GM12878 (cell line): ENCODE measurements at regions not wholly inside any gene's neighbourhood (a gene's known extent, or its start where the extent isn't known, plus 50 kb on each side); places are given as distances from the start of the nearest gene placed in this dataset.

Experiments
- ATAC-seq: fragments of 200-7000 bp; cut with Tn5 transposase; 3 replicates; pipeline ENCODE4 v1.9.1; 2020; ENCODE audit warnings: mild to moderate bottlenecking, moderate library complexity
- BruUV-seq: library from RNA; stranded (reverse); fragments of 400-500 nt; replicated peaks from 2 replicates; lab custom pipeline; 2021; lab: Mats Ljungman, UMichigan
- CTCF ChIA-PET: fragments of 300-600 bp; sonication (Branson Sonifier 250); formaldehyde crosslinking; extraction: SDS; loops from one replicate; lab custom pipeline; 2021; ENCODE audit warnings: inconsistent platforms; lab: Yijun Ruan, JAX
- POLR2A ChIA-PET: fragments of 350-600 bp; formaldehyde crosslinking; extraction: SDS; loops from one replicate; lab custom pipeline; 2021; ENCODE audit warnings: inconsistent platforms; lab: Charles Lee
- RAD21 ChIA-PET: fragments of 300-600 bp; sonication (Branson Sonifier 250); formaldehyde crosslinking; loops from one replicate; lab custom pipeline; 2023; ENCODE audit warnings: antibody characterized with exemption; ENCODE audit not compliant: unreplicated experiment; lab: Charles Lee
- SMC1A ChIA-PET: fragments of 300-600 bp; sonication (Branson Sonifier 250); formaldehyde crosslinking; loops from one replicate; lab custom pipeline; 2023; ENCODE audit not compliant: unreplicated experiment, uncharacterized antibody; lab: Charles Lee
- DNase-seq: peaks from one replicate; pipeline ENCODE4 v3.0.0-alpha.2; 2011; ENCODE audit warnings: low read depth, low spot score
- FAIRE-seq: peaks from 3 replicates; lab custom pipeline; 2011; peaks lifted over from hg19 to GRCh38; lab: Jason Lieb, UNC
- H2AFZ ChIP-seq: 2 replicates; pipeline ENCODE4 v1.6.0; 2011; ENCODE audit warnings: low read depth, low read length, control low read depth; ENCODE audit not compliant: control insufficient read depth
- H3K27ac ChIP-seq: 2 replicates; pipeline ENCODE4 v1.5.1; 2011; ENCODE audit warnings: control low read depth; ENCODE audit not compliant: control insufficient read depth, insufficient read depth
- H3K27me3 ChIP-seq, 2 experiments: replicated peaks in 1 of 2; 2 replicates each; pipeline versions ENCODE4 v1.6.0 to v1.6.1; 2011; ENCODE audit warnings: low read length in 1 of 2; ENCODE audit not compliant: control insufficient read depth in 2 of 2, insufficient read depth in 2 of 2
- H3K36me3 ChIP-seq, 2 experiments: 2 replicates each; pipeline ENCODE4 v1.5.1; 2011; ENCODE audit warnings: low read length in 1 of 2; ENCODE audit not compliant: control insufficient read depth in 2 of 2, insufficient read depth in 2 of 2
- H3K4me1 ChIP-seq: 2 replicates; pipeline ENCODE4 v1.6.1; 2011; ENCODE audit warnings: mild to moderate bottlenecking, low read length, moderate library complexity, mixed read lengths; ENCODE audit not compliant: control insufficient read depth, insufficient read depth
- H3K4me2 ChIP-seq: 2 replicates; pipeline ENCODE4 v1.6.0; 2011; ENCODE audit warnings: control low read depth; ENCODE audit not compliant: control insufficient read depth, insufficient read depth
- H3K4me3 ChIP-seq: fragments of 200-600 bp; sonication (generic); 2 replicates; pipeline ENCODE4 v1.5.1; 2016
- H3K79me2 ChIP-seq: 2 replicates; pipeline ENCODE4 v1.6.0; 2011; ENCODE audit warnings: low read length; ENCODE audit not compliant: control insufficient read depth, insufficient read depth
- H3K9ac ChIP-seq: 2 replicates; pipeline ENCODE4 v1.8.0; 2011; ENCODE audit warnings: low read length, control low read depth, mixed read lengths; ENCODE audit not compliant: control insufficient read depth, insufficient read depth
- H3K9me3 ChIP-seq: replicated peaks from 3 replicates; pipeline ENCODE4 v1.5.1; 2011; ENCODE audit warnings: mild to moderate bottlenecking, low read length; ENCODE audit not compliant: control insufficient read depth, insufficient read depth
- H4K20me1 ChIP-seq: 2 replicates; pipeline ENCODE4 v1.6.0; 2011; ENCODE audit not compliant: control insufficient read depth, insufficient read depth
- ASH2L ChIP-seq: fragments of 300-600, 200-600 bp; sonication (generic); IDR thresholded peaks from 2 replicates; pipeline ENCODE4 v1.6.1; 2017; ENCODE audit warnings: low read depth, mild to moderate bottlenecking, borderline replicate concordance
- BRCA1 ChIP-seq: IDR thresholded peaks from 2 replicates; pipeline ENCODE4 v1.6.1; 2011; ENCODE audit warnings: low read depth, low read length, improper control_type of control experiment
- FOS ChIP-seq: IDR thresholded peaks from 3 replicates; pipeline ENCODE4 v1.6.1; 2011; ENCODE audit warnings: borderline replicate concordance; ENCODE audit not compliant: insufficient read length; ENCODE audit errors: extremely low read depth
- HDAC6 ChIP-seq: fragments of 200-600 bp; sonication (generic); IDR thresholded peaks from one replicate; pipeline ENCODE4 v1.8.0; 2017; ENCODE audit warnings: antibody characterized with exemption; ENCODE audit not compliant: unreplicated experiment
- JUNB ChIP-seq: IDR thresholded peaks from 2 replicates; pipeline ENCODE4 v1.6.1; 2016; ENCODE audit warnings: antibody characterized with exemption, mild to moderate bottlenecking
- MEF2B ChIP-seq: fragments of 450-650 bp; IDR thresholded peaks from 2 replicates; pipeline ENCODE4 v1.6.1; 2018; ENCODE audit warnings: mild to moderate bottlenecking, moderate library complexity; ENCODE audit not compliant: partially characterized antibody, poor library complexity, severe bottlenecking
- RFX5 ChIP-seq: IDR thresholded peaks from 2 replicates; pipeline ENCODE4 v1.6.1; 2011; ENCODE audit warnings: low read depth, low read length, improper control_type of control experiment
- TCF7 ChIP-seq: IDR thresholded peaks from 2 replicates; pipeline ENCODE4 v1.6.1; 2014; ENCODE audit warnings: antibody characterized with exemption, borderline replicate concordance
- ZNF24 ChIP-seq: fragments of 450-650 bp; IDR thresholded peaks from 2 replicates; pipeline ENCODE4 v1.6.1; 2017; ENCODE audit warnings: antibody characterized with exemption, mild to moderate bottlenecking
- WGBS: methylation state at CpG from one replicate; pipeline ENCODE4 v1.1.6; 2016; ENCODE audit warnings: low lambda C conversion rate; ENCODE audit not compliant: insufficient replicate concordance, insufficient coverage; ENCODE audit errors: missing lambda C conversion rate; 5-methylcytosine and 5-hydroxymethylcytosine counted together
- in situ Hi-C: fragments of 300-500 bp; cut with MboI; formaldehyde crosslinking; loops from 9 replicates; pipeline ENCODE4 v1.14.3; 2018; ENCODE audit warnings: mixed read lengths
- intact Hi-C: fragments of 100-400 bp; cut with micrococcal nuclease; formaldehyde crosslinking; loops from one replicate; pipeline ENCODE4 v1.14.2; 2022; ENCODE audit not compliant: unreplicated experiment
- TF ChIP-seq, protein P1 (sequence below): fragments of 450-650 bp; IDR thresholded peaks from 2 replicates; pipeline ENCODE4 v1.6.1; 2017; ENCODE audit warnings: mild to moderate bottlenecking
- TF ChIP-seq, protein P2 (sequence below): IDR thresholded peaks from 2 replicates; pipeline ENCODE4 v1.6.1; 2012; ENCODE audit warnings: low read depth, low read length, improper control_type of control experiment
- TF ChIP-seq, protein P3 (sequence below): IDR thresholded peaks from 2 replicates; pipeline ENCODE4 v1.6.1; 2012; ENCODE audit warnings: low read depth, low read length, improper control_type of control experiment
- TF ChIP-seq, protein P4 (sequence below): IDR thresholded peaks from 2 replicates; pipeline ENCODE4 v1.6.1; 2011; ENCODE audit warnings: low read depth, low read length, improper control_type of control experiment, borderline replicate concordance
- TF ChIP-seq, protein P5 (sequence below): fragments of 450-650 bp; IDR thresholded peaks from 2 replicates; pipeline ENCODE4 v1.6.1; 2018; ENCODE audit warnings: borderline replicate concordance, mild to moderate bottlenecking; ENCODE audit not compliant: partially characterized antibody
- TF ChIP-seq, protein P6 (sequence below): IDR thresholded peaks from 2 replicates; pipeline ENCODE4 v1.6.1; 2011; ENCODE audit warnings: low read depth, mild to moderate bottlenecking, low read length, moderate library complexity, borderline replicate concordance; ENCODE audit errors: extremely low read depth

DNA sequence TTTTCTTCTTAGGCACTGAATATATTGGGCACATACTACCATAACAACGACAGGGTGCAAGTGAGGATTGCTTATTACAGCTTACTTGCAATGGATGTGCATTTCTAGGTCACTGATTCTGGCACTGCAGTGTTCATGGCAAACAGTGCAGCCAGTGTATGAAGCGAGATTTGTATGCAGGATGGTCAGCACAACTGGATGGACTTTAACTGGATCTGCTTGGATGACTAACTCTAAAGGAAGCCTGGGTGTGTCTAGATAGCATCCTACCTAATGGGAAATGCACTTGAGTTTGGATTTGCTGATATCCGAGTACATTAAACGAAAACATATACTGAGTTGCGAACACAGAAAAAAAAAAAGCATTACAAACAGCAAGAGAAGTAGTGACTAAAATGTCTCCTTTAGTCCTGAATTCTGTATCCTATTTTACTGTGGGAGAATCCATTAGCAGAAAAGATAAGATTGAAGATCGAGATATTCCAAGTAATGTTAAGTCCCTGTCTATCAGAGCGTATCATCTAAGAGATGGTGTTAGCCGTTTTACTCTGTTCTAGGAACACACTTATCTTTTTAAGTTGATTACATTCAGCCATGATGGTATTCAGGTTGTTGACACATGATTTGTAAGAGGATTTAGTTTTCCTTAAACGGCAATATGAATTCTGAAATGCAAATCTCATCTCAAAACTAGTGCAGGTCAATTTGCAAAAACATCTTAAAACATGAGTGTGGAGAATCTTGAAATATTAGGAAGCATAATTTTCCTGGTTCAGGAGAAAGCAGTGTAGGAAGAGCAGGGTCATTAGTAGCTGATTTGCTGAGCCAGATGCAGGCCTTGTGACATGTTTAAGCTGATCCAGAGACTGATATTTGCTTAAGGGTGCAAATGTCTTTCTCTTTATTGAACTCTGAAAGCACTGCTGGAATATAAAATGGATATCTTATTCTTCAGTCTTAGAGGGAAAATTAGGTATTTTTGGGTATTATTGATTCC lies 142.6 kb upstream of the CPHXL start:
- H3K79me2 ChIP-seq: no peaks in the 10 kb centered on the region
- TF ChIP-seq, protein P1, sequence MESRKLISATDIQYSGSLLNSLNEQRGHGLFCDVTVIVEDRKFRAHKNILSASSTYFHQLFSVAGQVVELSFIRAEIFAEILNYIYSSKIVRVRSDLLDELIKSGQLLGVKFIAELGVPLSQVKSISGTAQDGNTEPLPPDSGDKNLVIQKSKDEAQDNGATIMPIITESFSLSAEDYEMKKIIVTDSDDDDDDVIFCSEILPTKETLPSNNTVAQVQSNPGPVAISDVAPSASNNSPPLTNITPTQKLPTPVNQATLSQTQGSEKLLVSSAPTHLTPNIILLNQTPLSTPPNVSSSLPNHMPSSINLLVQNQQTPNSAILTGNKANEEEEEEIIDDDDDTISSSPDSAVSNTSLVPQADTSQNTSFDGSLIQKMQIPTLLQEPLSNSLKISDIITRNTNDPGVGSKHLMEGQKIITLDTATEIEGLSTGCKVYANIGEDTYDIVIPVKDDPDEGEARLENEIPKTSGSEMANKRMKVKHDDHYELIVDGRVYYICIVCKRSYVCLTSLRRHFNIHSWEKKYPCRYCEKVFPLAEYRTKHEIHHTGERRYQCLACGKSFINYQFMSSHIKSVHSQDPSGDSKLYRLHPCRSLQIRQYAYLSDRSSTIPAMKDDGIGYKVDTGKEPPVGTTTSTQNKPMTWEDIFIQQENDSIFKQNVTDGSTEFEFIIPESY: no peak
- TF ChIP-seq FOS: no peak
- no peak for TF ChIP-seq ZNF24
- TF ChIP-seq, protein P2, sequence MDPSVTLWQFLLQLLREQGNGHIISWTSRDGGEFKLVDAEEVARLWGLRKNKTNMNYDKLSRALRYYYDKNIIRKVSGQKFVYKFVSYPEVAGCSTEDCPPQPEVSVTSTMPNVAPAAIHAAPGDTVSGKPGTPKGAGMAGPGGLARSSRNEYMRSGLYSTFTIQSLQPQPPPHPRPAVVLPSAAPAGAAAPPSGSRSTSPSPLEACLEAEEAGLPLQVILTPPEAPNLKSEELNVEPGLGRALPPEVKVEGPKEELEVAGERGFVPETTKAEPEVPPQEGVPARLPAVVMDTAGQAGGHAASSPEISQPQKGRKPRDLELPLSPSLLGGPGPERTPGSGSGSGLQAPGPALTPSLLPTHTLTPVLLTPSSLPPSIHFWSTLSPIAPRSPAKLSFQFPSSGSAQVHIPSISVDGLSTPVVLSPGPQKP: no peak
- no peak for TF ChIP-seq ASH2L
- TF ChIP-seq JUNB: no peak
- no peak for TF ChIP-seq MEF2B
- TF ChIP-seq HDAC6: no peak
- TF ChIP-seq, protein P3, sequence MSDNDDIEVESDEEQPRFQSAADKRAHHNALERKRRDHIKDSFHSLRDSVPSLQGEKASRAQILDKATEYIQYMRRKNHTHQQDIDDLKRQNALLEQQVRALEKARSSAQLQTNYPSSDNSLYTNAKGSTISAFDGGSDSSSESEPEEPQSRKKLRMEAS: no peak
- TF ChIP-seq, protein P4, sequence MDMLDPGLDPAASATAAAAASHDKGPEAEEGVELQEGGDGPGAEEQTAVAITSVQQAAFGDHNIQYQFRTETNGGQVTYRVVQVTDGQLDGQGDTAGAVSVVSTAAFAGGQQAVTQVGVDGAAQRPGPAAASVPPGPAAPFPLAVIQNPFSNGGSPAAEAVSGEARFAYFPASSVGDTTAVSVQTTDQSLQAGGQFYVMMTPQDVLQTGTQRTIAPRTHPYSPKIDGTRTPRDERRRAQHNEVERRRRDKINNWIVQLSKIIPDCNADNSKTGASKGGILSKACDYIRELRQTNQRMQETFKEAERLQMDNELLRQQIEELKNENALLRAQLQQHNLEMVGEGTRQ: no peak
- no peak for TF ChIP-seq TCF7
- no peak for TF ChIP-seq BRCA1
- TF ChIP-seq, protein P5, sequence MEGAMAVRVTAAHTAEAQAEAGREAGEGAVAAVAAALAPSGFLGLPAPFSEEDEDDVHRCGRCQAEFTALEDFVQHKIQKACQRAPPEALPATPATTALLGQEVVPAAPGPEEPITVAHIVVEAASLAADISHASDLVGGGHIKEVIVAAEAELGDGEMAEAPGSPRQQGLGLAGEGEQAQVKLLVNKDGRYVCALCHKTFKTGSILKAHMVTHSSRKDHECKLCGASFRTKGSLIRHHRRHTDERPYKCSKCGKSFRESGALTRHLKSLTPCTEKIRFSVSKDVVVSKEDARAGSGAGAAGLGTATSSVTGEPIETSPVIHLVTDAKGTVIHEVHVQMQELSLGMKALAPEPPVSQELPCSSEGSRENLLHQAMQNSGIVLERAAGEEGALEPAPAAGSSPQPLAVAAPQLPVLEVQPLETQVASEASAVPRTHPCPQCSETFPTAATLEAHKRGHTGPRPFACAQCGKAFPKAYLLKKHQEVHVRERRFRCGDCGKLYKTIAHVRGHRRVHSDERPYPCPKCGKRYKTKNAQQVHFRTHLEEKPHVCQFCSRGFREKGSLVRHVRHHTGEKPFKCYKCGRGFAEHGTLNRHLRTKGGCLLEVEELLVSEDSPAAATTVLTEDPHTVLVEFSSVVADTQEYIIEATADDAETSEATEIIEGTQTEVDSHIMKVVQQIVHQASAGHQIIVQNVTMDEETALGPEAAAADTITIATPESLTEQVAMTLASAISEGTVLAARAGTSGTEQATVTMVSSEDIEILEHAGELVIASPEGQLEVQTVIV: no peak
- TF ChIP-seq, protein P6, sequence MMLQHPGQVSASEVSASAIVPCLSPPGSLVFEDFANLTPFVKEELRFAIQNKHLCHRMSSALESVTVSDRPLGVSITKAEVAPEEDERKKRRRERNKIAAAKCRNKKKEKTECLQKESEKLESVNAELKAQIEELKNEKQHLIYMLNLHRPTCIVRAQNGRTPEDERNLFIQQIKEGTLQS: no peak
- TF ChIP-seq RFX5: no peak
- TF ChIP-seq, all 136 proteins: peak for 0
- WGBS: 36% methylated on average over 9 of the region's 9 CpGs
- H3K9me3 ChIP-seq: no peaks in the 10 kb centered on the region
- FAIRE-seq: no peak
- no peak overlapping the region for H3K4me3 ChIP-seq
- SMC1A ChIA-PET: interaction anchor here (0.7 kb wide), 1 partner anchor 136 kb away, joined by 3 read pairs; no protein-coding TSS in a partner anchor
- H3K4me2 ChIP-seq: no peak overlapping the region
- in situ Hi-C loops (no loop called here), intact Hi-C loops (no loop called here)
- no peak overlapping the region for H3K27ac ChIP-seq
- no peak overlapping the region for H3K9ac ChIP-seq
- RAD21 ChIA-PET: no interaction called here
- POLR2A ChIA-PET: no interaction called here
- no peaks in the 10 kb centered on the region for H3K36me3 ChIP-seq
- CTCF ChIA-PET: no interaction called here
- no peak overlapping the region for H2AFZ ChIP-seq
- DNase-seq: no peak
- H4K20me1 ChIP-seq: no peaks in the 10 kb centered on the region
- ATAC-seq: no peak
- no peaks in the 10 kb centered on the region for H3K27me3 ChIP-seq
- no peaks in the 10 kb centered on the region for H3K4me1 ChIP-seq
- no TSS peak for BruUV-seq
